HL-60 (cell line): ENCODE measurements at regions not wholly inside any gene's neighbourhood (a gene's known extent, or its start where the extent isn't known, plus 50 kb on each side); places are given as distances from the start of the nearest gene placed in this dataset.

Experiments
- POLR2AphosphoS5 ChIP-seq: IDR thresholded peaks from 2 replicates; pipeline ENCODE4 v1.6.1; 2012; ENCODE audit warnings: low read depth
- TF ChIP-seq, protein P1 (sequence below): IDR thresholded peaks from one replicate; pipeline ENCODE4 v1.5.1; 2011; ENCODE audit warnings: low read length, control low read depth, inconsistent platforms; ENCODE audit not compliant: insufficient read depth
- TF ChIP-seq, protein P2 (sequence below): IDR thresholded peaks from 2 replicates; pipeline ENCODE4 v1.6.1; 2012; ENCODE audit warnings: low read depth; ENCODE audit not compliant: insufficient replicate concordance

- TF ChIP-seq, protein P1, sequence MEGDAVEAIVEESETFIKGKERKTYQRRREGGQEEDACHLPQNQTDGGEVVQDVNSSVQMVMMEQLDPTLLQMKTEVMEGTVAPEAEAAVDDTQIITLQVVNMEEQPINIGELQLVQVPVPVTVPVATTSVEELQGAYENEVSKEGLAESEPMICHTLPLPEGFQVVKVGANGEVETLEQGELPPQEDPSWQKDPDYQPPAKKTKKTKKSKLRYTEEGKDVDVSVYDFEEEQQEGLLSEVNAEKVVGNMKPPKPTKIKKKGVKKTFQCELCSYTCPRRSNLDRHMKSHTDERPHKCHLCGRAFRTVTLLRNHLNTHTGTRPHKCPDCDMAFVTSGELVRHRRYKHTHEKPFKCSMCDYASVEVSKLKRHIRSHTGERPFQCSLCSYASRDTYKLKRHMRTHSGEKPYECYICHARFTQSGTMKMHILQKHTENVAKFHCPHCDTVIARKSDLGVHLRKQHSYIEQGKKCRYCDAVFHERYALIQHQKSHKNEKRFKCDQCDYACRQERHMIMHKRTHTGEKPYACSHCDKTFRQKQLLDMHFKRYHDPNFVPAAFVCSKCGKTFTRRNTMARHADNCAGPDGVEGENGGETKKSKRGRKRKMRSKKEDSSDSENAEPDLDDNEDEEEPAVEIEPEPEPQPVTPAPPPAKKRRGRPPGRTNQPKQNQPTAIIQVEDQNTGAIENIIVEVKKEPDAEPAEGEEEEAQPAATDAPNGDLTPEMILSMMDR: no peak
- TF ChIP-seq POLR2AphosphoS5: no peak
- TF ChIP-seq, protein P2, sequence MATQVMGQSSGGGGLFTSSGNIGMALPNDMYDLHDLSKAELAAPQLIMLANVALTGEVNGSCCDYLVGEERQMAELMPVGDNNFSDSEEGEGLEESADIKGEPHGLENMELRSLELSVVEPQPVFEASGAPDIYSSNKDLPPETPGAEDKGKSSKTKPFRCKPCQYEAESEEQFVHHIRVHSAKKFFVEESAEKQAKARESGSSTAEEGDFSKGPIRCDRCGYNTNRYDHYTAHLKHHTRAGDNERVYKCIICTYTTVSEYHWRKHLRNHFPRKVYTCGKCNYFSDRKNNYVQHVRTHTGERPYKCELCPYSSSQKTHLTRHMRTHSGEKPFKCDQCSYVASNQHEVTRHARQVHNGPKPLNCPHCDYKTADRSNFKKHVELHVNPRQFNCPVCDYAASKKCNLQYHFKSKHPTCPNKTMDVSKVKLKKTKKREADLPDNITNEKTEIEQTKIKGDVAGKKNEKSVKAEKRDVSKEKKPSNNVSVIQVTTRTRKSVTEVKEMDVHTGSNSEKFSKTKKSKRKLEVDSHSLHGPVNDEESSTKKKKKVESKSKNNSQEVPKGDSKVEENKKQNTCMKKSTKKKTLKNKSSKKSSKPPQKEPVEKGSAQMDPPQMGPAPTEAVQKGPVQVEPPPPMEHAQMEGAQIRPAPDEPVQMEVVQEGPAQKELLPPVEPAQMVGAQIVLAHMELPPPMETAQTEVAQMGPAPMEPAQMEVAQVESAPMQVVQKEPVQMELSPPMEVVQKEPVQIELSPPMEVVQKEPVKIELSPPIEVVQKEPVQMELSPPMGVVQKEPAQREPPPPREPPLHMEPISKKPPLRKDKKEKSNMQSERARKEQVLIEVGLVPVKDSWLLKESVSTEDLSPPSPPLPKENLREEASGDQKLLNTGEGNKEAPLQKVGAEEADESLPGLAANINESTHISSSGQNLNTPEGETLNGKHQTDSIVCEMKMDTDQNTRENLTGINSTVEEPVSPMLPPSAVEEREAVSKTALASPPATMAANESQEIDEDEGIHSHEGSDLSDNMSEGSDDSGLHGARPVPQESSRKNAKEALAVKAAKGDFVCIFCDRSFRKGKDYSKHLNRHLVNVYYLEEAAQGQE: no peak
These were observed 63.1 kb downstream of the SYF2 start for GRCh38 chr1:25169168-25169567.
